GM19372 (cell line): ENCODE measurements at regions not wholly inside any gene's neighbourhood (a gene's known extent, or its start where the extent isn't known, plus 50 kb on each side); places are given as distances from the start of the nearest gene placed in this dataset.

Source experiments
- ATAC-seq: cut with Tn5 transposase; IDR thresholded peaks from one replicate; pipeline ENCODE4 v1.9.1; 2021; ENCODE audit warnings: mild to moderate bottlenecking, low read depth, moderate library complexity; ENCODE audit not compliant: unreplicated experiment

- ATAC-seq, result no peak
Measured at GRCh38 chr2:199136681-199137080, 321.1 kb downstream of the SATB2 start.

- no peak for ATAC-seq
Measured at GRCh38 chr2:199136242-199136641, 321.5 kb downstream of the SATB2 start.

- no peak for ATAC-seq
Measured at GRCh38 chr2:199131876-199132275, 325.9 kb downstream of the SATB2 start.

- no peak for ATAC-seq
Measured at GRCh38 chr2:199131136-199131655, 326.5 kb downstream of the SATB2 start.

- ATAC-seq, result no peak
Measured at GRCh38 chr2:199130501-199130900, 327.2 kb downstream of the SATB2 start.

- ATAC-seq, result no peak
Measured at GRCh38 chr2:199128476-199129229, 329.1 kb downstream of the SATB2 start.

- ATAC-seq, result no peak
Measured at GRCh38 chr2:199119796-199120195, 337.9 kb downstream of the SATB2 start.

- ATAC-seq, result no peak
Measured at GRCh38 chr2:199118673-199119112, 339.0 kb downstream of the SATB2 start.

- ATAC-seq, result no peak
Measured at GRCh38 chr2:199115169-199115568, 342.6 kb downstream of the SATB2 start.

GRCh38 chr2:199113111-199113510, 344.6 kb downstream of the SATB2 start:
- no peak for ATAC-seq

- ATAC-seq, result no peak
Measured at GRCh38 chr2:199111458-199111857, 346.3 kb downstream of the SATB2 start.

- ATAC-seq, result no peak
Measured at GRCh38 chr2:199108056-199108455, 349.7 kb downstream of the SATB2 start.

GRCh38 chr2:199105826-199106225, 351.9 kb downstream of the SATB2 start:
- ATAC-seq, result no peak

GRCh38 chr2:199101487-199101886, 356.3 kb downstream of the SATB2 start:
- ATAC-seq, result no peak

GRCh38 chr2:199100326-199101110, 357.2 kb downstream of the SATB2 start:
- no peak for ATAC-seq

GRCh38 chr2:199092419-199092818, 365.3 kb downstream of the SATB2 start:
- ATAC-seq, result no peak

- ATAC-seq, result no peak
Measured at GRCh38 chr2:199085261-199085660, 372.5 kb downstream of the SATB2 start.

GRCh38 chr2:199070322-199070949, 387.3 kb downstream of the SATB2 start:
- ATAC-seq, result no peak

GRCh38 chr2:199064201-199064600, 393.5 kb downstream of the SATB2 start:
- no peak for ATAC-seq

GRCh38 chr2:199057936-199058335, 399.8 kb downstream of the SATB2 start:
- ATAC-seq, result no peak

- ATAC-seq, result no peak
Measured at GRCh38 chr2:199055336-199055735, 402.4 kb downstream of the SATB2 start.
